ENCODE measurements at regions not wholly inside any gene's neighbourhood (a gene's known extent, or its start where the extent isn't known, plus 50 kb on each side); places are given as distances from the start of the nearest gene placed in this dataset.

GRCh38 chr1:219733511-219734174, 120.7 kb upstream of the ZC3H11B start:
- intact Hi-C loops (cut with DNase I), result no loop called here
- no peak overlapping the region for H3K27ac ChIP-seq

GRCh38 chr1:219732814-219733491, 120.0 kb upstream of the ZC3H11B start:
- DNase-seq, result no peak
- no peak for ATAC-seq
- H3K4me3 ChIP-seq, result no peak overlapping the region
- H3K4me1 ChIP-seq, result no peaks in the 10 kb centered on the region
- intact Hi-C loops (cut with DNase I), result no loop called here
- no peak for TF ChIP-seq CTCF (IDR thresholded peaks at IDR 0.05)
- H3K27ac ChIP-seq, result no peak overlapping the region
- H3K9me3 ChIP-seq, result no peaks in the 10 kb centered on the region
- no peaks in the 10 kb centered on the region for H3K36me3 ChIP-seq
- no peaks in the 10 kb centered on the region for H3K27me3 ChIP-seq (ENCODE audit: low read depth)

More at GRCh38 chr1:219733511-219734174, 120.7 kb upstream of the ZC3H11B start:
- H3K4me1 ChIP-seq, result no peaks in the 10 kb centered on the region
- H3K36me3 ChIP-seq, result no peaks in the 10 kb centered on the region
- no peak overlapping the region for H3K4me3 ChIP-seq
- H3K9me3 ChIP-seq, result no peaks in the 10 kb centered on the region
- ATAC-seq, result no peak
- TF ChIP-seq CTCF (IDR thresholded peaks at IDR 0.05), result no peak
- no peak for DNase-seq
- H3K27me3 ChIP-seq (ENCODE audit: low read depth), result no peaks in the 10 kb centered on the region

GRCh38 chr1:219731771-219732170, 118.9 kb upstream of the ZC3H11B start:
- no peaks in the 10 kb centered on the region for H3K4me1 ChIP-seq
- H3K4me3 ChIP-seq, result no peak overlapping the region
- no peaks in the 10 kb centered on the region for H3K36me3 ChIP-seq
- H3K27me3 ChIP-seq (ENCODE audit: low read depth), result no peaks in the 10 kb centered on the region
- no peak for TF ChIP-seq CTCF (IDR thresholded peaks at IDR 0.05)
- peaks cover 5% of the 10 kb centered on the region for H3K9me3 ChIP-seq
- no peak overlapping the region for H3K27ac ChIP-seq
- intact Hi-C loops (cut with DNase I), result no loop called here
- no peak for DNase-seq
- no peak for ATAC-seq

- intact Hi-C loops (cut with DNase I), result no loop called here
Observed at GRCh38 chr1:219726480-219727272, 113.8 kb upstream of the ZC3H11B start.

More at GRCh38 chr1:219726480-219727272, 113.8 kb upstream of the ZC3H11B start:
- Histone ChIP-seq H3K4me3 (no peak overlapping the region), H3K36me3 (no peaks in the 10 kb centered on the region), H3K4me1 (no peaks in the 10 kb centered on the region), H3K27ac (no peak overlapping the region), H3K27me3 (ENCODE audit: low read depth) (no peaks in the 10 kb centered on the region), H3K9me3 (peaks cover 23% of the 10 kb centered on the region)
- no peak for TF ChIP-seq CTCF (IDR thresholded peaks at IDR 0.05)
- DNase-seq, result no peak
- ATAC-seq, result no peak
